Fibroblast of lung (primary cell): ENCODE measurements at regions not wholly inside any gene's neighbourhood (a gene's known extent, or its start where the extent isn't known, plus 50 kb on each side); places are given as distances from the start of the nearest gene placed in this dataset.

ENCODE experiments used
- CTCF ChIP-seq, 2 donors: IDR thresholded peaks in 1 of 2; conservative IDR thresholded peaks in 1 of 2; 1 replicate in 1 of 2; 2 replicates in 1 of 2; pipeline ENCODE4 v1.5.1; 2011 to 2012; ENCODE audit warnings: low read length in 2 of 2, control low read depth in 1 of 2, inconsistent platforms in 1 of 2, low read depth in 1 of 2, mild to moderate bottlenecking in 1 of 2
- EZH2 ChIP-seq: IDR thresholded peaks from 2 replicates; pipeline ENCODE4 v1.5.1; 2012; ENCODE audit warnings: low read length, control low read depth, mild to moderate bottlenecking; ENCODE audit errors: missing control alignments

- TF ChIP-seq CTCF (conservative IDR thresholded peaks at IDR 0.05 in 1 of 2, IDR thresholded peaks at IDR 0.05 in 1 of 2; ENCODE audit: low read depth in 1 of 2, low read length in 2 of 2) (no peak), EZH2 (no peak)
Observed at GRCh38 chr18:1892191-1892590, 679.1 kb downstream of the METTL4 start.
